ENCODE measurements at regions not wholly inside any gene's neighbourhood (a gene's known extent, or its start where the extent isn't known, plus 50 kb on each side); places are given as distances from the start of the nearest gene placed in this dataset.
A peak's percentile ranks its signal among the peaks of the same experiment; 100 is the strongest.

- H3K4me3 ChIP-seq, result no peak overlapping the region
- no peak overlapping the region for H3K27ac ChIP-seq
- TF ChIP-seq, protein P1, sequence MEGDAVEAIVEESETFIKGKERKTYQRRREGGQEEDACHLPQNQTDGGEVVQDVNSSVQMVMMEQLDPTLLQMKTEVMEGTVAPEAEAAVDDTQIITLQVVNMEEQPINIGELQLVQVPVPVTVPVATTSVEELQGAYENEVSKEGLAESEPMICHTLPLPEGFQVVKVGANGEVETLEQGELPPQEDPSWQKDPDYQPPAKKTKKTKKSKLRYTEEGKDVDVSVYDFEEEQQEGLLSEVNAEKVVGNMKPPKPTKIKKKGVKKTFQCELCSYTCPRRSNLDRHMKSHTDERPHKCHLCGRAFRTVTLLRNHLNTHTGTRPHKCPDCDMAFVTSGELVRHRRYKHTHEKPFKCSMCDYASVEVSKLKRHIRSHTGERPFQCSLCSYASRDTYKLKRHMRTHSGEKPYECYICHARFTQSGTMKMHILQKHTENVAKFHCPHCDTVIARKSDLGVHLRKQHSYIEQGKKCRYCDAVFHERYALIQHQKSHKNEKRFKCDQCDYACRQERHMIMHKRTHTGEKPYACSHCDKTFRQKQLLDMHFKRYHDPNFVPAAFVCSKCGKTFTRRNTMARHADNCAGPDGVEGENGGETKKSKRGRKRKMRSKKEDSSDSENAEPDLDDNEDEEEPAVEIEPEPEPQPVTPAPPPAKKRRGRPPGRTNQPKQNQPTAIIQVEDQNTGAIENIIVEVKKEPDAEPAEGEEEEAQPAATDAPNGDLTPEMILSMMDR (IDR thresholded peaks at IDR 0.05), result no peak
- DNase-seq (ENCODE audit: low spot score), result no peak
Observed at GRCh38 chr13:30135351-30135750, 172.0 kb downstream of the KATNAL1 start.

- H3K4me3 ChIP-seq, result no peak overlapping the region
- no peak overlapping the region for H3K27ac ChIP-seq
- TF ChIP-seq, protein P1 (IDR thresholded peaks at IDR 0.05), result no peak
- DNase-seq (ENCODE audit: low spot score), result no peak
Observed at GRCh38 chr13:30134578-30134977, 172.8 kb downstream of the KATNAL1 start.

- TF ChIP-seq, protein P1 (IDR thresholded peaks at IDR 0.05), result no peak
- H3K27ac ChIP-seq, result no peak overlapping the region
- no peak overlapping the region for H3K4me3 ChIP-seq
- no peak for DNase-seq (ENCODE audit: low spot score)
Observed at GRCh38 chr13:30133996-30134395, 173.4 kb downstream of the KATNAL1 start.

DNA sequence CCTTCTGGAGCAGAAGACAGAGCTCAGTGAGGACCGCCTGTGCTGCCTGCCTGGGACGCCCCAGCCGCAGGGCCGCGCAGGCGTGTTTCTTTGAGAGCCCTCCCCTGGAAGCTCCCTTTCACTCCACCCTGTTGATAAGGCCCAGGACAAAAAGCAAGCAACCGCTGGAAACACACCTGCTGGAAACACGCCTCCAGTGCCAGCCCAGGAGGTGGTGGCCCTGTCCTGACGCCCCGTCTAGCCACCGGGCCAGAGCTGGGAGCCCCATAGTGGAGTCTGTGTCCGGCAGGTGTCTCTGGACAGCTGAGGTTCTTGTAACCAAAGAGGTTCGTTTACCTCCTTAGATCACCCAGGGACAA is 173.8 kb downstream of the KATNAL1 start:
- TF ChIP-seq, protein P1 (IDR thresholded peaks at IDR 0.05), result no peak
- no peak for DNase-seq (ENCODE audit: low spot score)
- no peak overlapping the region for H3K4me3 ChIP-seq
- no peak overlapping the region for H3K27ac ChIP-seq

DNA sequence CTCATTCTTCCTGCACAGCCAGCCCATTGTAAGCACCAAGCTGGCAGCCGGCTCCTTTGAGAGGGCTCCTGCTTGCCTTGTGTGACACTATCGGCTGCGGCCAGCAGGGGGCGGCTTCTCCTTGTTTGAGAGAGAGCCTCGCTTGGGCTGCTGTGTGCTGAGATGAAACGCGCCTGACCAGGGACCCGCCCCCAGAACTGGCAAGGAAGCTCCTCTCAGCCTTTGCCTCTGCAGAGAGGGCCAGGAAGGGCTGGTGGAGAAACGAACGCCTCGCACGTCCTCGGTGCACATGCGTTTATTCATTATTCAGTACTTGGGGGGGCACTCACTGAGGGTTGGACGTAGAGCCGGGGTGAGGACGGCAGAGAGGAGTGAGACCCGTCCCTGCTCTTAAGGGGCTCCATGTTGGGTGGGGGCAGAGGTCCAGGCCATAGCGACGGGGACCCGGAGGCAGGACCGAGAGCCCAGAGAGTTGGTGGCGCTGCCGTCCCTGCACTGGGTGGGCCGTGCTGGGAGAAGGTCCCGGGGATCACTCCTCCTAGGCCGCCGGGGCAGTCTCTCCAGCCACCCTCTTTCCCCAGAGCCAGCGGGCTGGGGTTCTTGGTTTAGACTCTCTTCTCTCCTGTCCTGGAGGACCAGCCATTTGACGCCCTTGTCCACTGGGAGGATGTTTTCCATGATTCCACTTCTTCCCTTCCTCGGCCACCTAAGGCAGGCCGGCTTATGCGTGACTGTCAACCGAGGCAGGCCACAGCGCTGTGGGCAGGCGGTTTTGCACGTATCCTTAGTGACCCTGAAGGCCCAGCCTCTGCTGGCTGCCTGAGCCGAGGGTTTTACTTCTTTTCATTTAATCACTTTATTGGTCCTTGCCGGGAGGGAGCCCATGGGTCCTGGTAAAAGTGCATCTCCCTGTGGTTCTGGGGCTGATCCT is 174.5 kb downstream of the KATNAL1 start:
- peak; percentile 94 for DNase-seq (ENCODE audit: low spot score)
- H3K27ac ChIP-seq, result no peak overlapping the region
- peak overlapping the region; percentile 41 for H3K4me3 ChIP-seq
- TF ChIP-seq, protein P1 (IDR thresholded peaks at IDR 0.05), result peak; percentile 86

- H3K27ac ChIP-seq, result no peak overlapping the region
- no peak for DNase-seq (ENCODE audit: low spot score)
- TF ChIP-seq, protein P1 (IDR thresholded peaks at IDR 0.05), result no peak
- H3K4me3 ChIP-seq, result no peak overlapping the region
Observed at GRCh38 chr13:30129411-30129810, 177.9 kb downstream of the KATNAL1 start.

DNA sequence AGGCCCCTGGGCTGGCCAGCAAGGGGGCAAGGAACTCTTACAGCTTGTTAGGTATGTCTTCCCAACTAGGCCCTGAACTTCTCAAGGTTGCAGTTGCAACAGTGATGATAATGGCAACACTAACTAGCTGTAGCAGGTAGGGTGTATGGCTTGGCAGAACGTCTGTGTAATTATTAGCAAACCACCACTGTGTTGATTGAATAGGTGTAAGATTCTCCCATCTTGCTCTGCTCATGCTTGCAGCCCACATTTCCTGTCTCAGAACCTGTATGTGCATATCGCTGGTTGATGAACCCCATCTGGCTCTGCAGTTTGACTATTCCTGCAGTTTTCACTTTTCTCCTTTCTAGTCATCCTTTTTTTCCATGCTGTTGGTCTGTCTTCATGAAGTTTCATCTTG is 178.8 kb downstream of the KATNAL1 start:
- no peak overlapping the region for H3K4me3 ChIP-seq
- DNase-seq (ENCODE audit: low spot score), result no peak
- no peak overlapping the region for H3K27ac ChIP-seq
- TF ChIP-seq, protein P1 (IDR thresholded peaks at IDR 0.05), result no peak

Data from coronary artery (tissue), 2 donors.